K562 (cell line): ENCODE measurements at regions not wholly inside any gene's neighbourhood (a gene's known extent, or its start where the extent isn't known, plus 50 kb on each side); places are given as distances from the start of the nearest gene placed in this dataset.

Source experiments
- ATAC-seq: fragments of 200-7000 bp; cut with Tn5 transposase; 3 replicates; pipeline ENCODE4 v1.9.1; 2020; ENCODE audit warnings: moderate library complexity
- BruUV-seq: library from RNA; stranded (reverse); fragments of 400-500 nt; replicated peaks from 2 replicates; lab custom pipeline; 2021; lab: Mats Ljungman, UMichigan
- CTCF ChIA-PET: fragments of 300-600 bp; formaldehyde crosslinking; extraction: SDS; loops from one replicate; lab custom pipeline; 2021; ENCODE audit warnings: low intra/inter-chr PET ratio; lab: Yijun Ruan, JAX
- POLR2A ChIA-PET: fragments of 300-600, 350-650 bp; sonication (Branson Sonifier 250); formaldehyde crosslinking; extraction: SDS; loops from one replicate; lab custom pipeline; 2021; ENCODE audit warnings: antibody characterized with exemption, inconsistent platforms; lab: Yijun Ruan, JAX
- DNase-seq, 4 experiments: peaks; one replicate each; pipeline versions ENCODE4 v3.0.0 to v3.0.0-alpha.2; 2011 to 2018; ENCODE audit warnings: low spot score in 3 of 4, mixed read lengths in 3 of 4; ENCODE audit errors: extremely low read depth in 1 of 4
- FAIRE-seq: peaks from 2 replicates; lab custom pipeline; 2011; peaks lifted over from hg19 to GRCh38; lab: Jason Lieb, UNC
- H2AFZ ChIP-seq: 2 replicates; pipeline ENCODE4 v1.6.0; 2011; ENCODE audit warnings: low read depth, low read length, control low read depth, inconsistent platforms
- H3K27ac ChIP-seq: fragments of 200-600 bp; 3 replicates; pipeline ENCODE4 v1.8.0; 2011; ENCODE audit warnings: low read depth, mild to moderate bottlenecking, control low read depth, inconsistent platforms, low read length, moderate library complexity, mixed read lengths; ENCODE audit errors: extremely low read depth
- H3K27me3 ChIP-seq, 2 experiments: fragments of 300-600 bp in 1 of 2; 2 replicates in 1 of 2; 3 replicates in 1 of 2; pipeline versions ENCODE4 v1.6.0 to v1.8.0; 2011; ENCODE audit warnings: inconsistent platforms in 2 of 2, low read length in 2 of 2, mild to moderate bottlenecking in 1 of 2, mixed read lengths in 1 of 2, moderate library complexity in 1 of 2; ENCODE audit not compliant: control insufficient read depth in 2 of 2, insufficient read depth in 2 of 2
- H3K36me3 ChIP-seq: fragments of 300-600 bp; 3 replicates; pipeline ENCODE4 v1.8.0; 2011; ENCODE audit warnings: mild to moderate bottlenecking, low read length, inconsistent platforms; ENCODE audit not compliant: control insufficient read depth, insufficient read depth
- H3K4me1 ChIP-seq, 2 experiments: fragments of 200-600 bp in 1 of 2; replicated peaks in 1 of 2; 2 replicates in 1 of 2; 3 replicates in 1 of 2; pipeline versions ENCODE4 v1.5.1 to v1.8.0; 2011; ENCODE audit warnings: inconsistent platforms in 2 of 2, low read length in 2 of 2, mild to moderate bottlenecking in 1 of 2, mixed read lengths in 1 of 2, moderate library complexity in 1 of 2; ENCODE audit not compliant: control insufficient read depth in 2 of 2, insufficient read depth in 2 of 2
- H3K4me2 ChIP-seq: 2 replicates; pipeline ENCODE4 v1.6.1; 2011; ENCODE audit warnings: low read length, control low read depth, inconsistent platforms, mixed read lengths; ENCODE audit not compliant: insufficient read depth
- H3K4me3 ChIP-seq: fragments of 200-600 bp; sonication (generic), shearing (Covaris generic); 2 replicates; pipeline ENCODE4 v1.5.1; 2016; ENCODE audit warnings: control low read depth, inconsistent platforms
- H3K79me2 ChIP-seq: fragments of 200-600 bp; 3 replicates; pipeline ENCODE4 v1.8.0; 2011; ENCODE audit warnings: low read length, inconsistent platforms; ENCODE audit not compliant: control insufficient read depth, insufficient read depth
- H3K9ac ChIP-seq, 2 experiments: 2 replicates each; pipeline versions ENCODE4 v1.6.0 to v1.6.1; 2011; ENCODE audit warnings: low read depth in 2 of 2, low read length in 2 of 2, control low read depth in 1 of 2, inconsistent platforms in 1 of 2, mild to moderate bottlenecking in 1 of 2, mixed read lengths in 1 of 2; ENCODE audit not compliant: insufficient read depth in 1 of 2
- H3K9me1 ChIP-seq: one replicate; pipeline ENCODE4 v1.6.0; 2011; ENCODE audit warnings: inconsistent platforms, mild to moderate bottlenecking, low read length, moderate library complexity; ENCODE audit not compliant: control insufficient read depth, insufficient read depth
- H3K9me3 ChIP-seq: replicated peaks from 2 replicates; pipeline ENCODE4 v1.5.1; 2011; ENCODE audit warnings: low read depth, low read length, inconsistent platforms; ENCODE audit not compliant: control insufficient read depth, insufficient read depth
- H4K20me1 ChIP-seq: replicated peaks from 2 replicates; pipeline ENCODE4 v1.6.1; 2011; ENCODE audit warnings: low read length, inconsistent platforms, mixed read lengths; ENCODE audit not compliant: control insufficient read depth, insufficient read depth
- KDM4B ChIP-seq, 2 experiments: fragments of 450-650 bp in 1 of 2; sonication (generic) in 1 of 2; IDR thresholded peaks; 2 replicates each; pipeline ENCODE4 v1.6.1; 2016 to 2017; ENCODE audit warnings: borderline replicate concordance in 2 of 2, antibody characterized with exemption in 1 of 2, low read depth in 1 of 2, mild to moderate bottlenecking in 1 of 2
- KLF1 ChIP-seq: fragments of 450-650 bp; IDR thresholded peaks from 2 replicates; pipeline ENCODE4 v1.6.1; 2016; ENCODE audit warnings: missing genetic modification characterization, missing compliant biosample characterization
- MBD2 ChIP-seq: sonication (generic); IDR thresholded peaks from 2 replicates; pipeline ENCODE4 v1.6.1; 2016; ENCODE audit warnings: low read depth, borderline replicate concordance
- POLR3A ChIP-seq: IDR thresholded peaks from 2 replicates; pipeline ENCODE4 v1.6.1; 2011; ENCODE audit warnings: borderline replicate concordance, mild to moderate bottlenecking, moderate library complexity; ENCODE audit not compliant: insufficient read length, insufficient read depth; ENCODE audit errors: extremely low read depth
- SMAD1 ChIP-seq: fragments of 150-350 bp; IDR thresholded peaks from 2 replicates; pipeline ENCODE4 v1.6.1; 2014; ENCODE audit warnings: low read length, low read depth; ENCODE audit not compliant: partially characterized antibody
- ZEB2 ChIP-seq: fragments of 450-650 bp; IDR thresholded peaks from 2 replicates; pipeline ENCODE4 v1.6.1; 2016
- WGBS: fragments of 100-300 bp; shearing (Covaris generic); methylation state at CpG from one replicate; pipeline ENCODE4 v1.1.6; 2016; ENCODE audit warnings: low coverage, mixed read lengths; ENCODE audit not compliant: insufficient coverage; ENCODE audit errors: missing lambda C conversion rate; 5-methylcytosine and 5-hydroxymethylcytosine counted together
- in situ Hi-C: fragments of 300-500 bp; cut with MboI; formaldehyde crosslinking; loops from 4 replicates; pipeline ENCODE4 v1.15.0; 2018; ENCODE audit warnings: inconsistent platforms, mixed read lengths
- intact Hi-C: fragments of 100-400 bp; cut with micrococcal nuclease; formaldehyde crosslinking; loops from 2 replicates; pipeline ENCODE4 v1.14.2; 2022
- TF ChIP-seq, protein P1 (sequence below), 3 experiments: fragments of 200-800 bp in 1 of 3; sonication (Bioruptor generic) in 1 of 3; sonication (generic) in 1 of 3; formaldehyde crosslinking in 1 of 3; IDR thresholded peaks; 2 replicates each; pipeline versions ENCODE4 v1.6.1 to v1.8.0; 2016 to 2022; ENCODE audit warnings: mild to moderate bottlenecking in 2 of 3, missing compliant biosample characterization in 2 of 3, missing genetic modification characterization in 2 of 3, missing genetic modification reagents in 1 of 3
- TF ChIP-seq, protein P2 (sequence below): fragments of 250-450 bp; sonication (Bioruptor Pico); IDR thresholded peaks from 2 replicates; pipeline ENCODE4 v1.4.0; 2020; ENCODE audit warnings: mild to moderate bottlenecking, moderate library complexity
- TF ChIP-seq, protein P3 (sequence below): fragments of 450-650 bp; IDR thresholded peaks from 2 replicates; pipeline ENCODE4 v1.6.1; 2016; ENCODE audit warnings: low read depth

DNA sequence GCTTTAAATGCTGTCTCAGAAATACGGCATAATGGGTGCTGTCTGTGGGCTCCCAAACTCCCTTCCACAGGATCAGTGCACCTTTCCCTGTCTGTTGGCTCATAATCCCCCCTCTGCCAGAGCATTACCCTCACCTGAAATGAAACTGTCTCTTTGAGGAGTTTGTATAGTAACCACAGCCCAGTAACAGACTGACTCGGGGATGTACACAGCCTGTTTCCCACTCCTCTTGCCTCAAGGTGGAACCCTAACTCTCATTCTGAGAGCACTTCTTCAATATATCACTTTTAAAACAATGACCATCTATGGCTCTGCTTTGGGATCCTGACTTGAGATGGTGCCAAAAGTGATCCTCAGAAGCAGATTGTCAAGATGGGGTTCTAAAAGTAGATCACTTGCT is 332.5 kb downstream of the AMY1C start:
- TF ChIP-seq KDM4B (IDR thresholded peaks at IDR 0.05; ENCODE audit: borderline replicate concordance in 2 of 2, low read depth in 1 of 2): no peak
- TF ChIP-seq KLF1 (tag): no peak
- TF ChIP-seq, protein P1, sequence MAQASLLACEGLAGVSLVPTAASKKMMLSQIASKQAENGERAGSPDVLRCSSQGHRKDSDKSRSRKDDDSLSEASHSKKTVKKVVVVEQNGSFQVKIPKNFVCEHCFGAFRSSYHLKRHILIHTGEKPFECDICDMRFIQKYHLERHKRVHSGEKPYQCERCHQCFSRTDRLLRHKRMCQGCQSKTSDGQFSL (CRISPR knock-in tag; IDR thresholded peaks at IDR 0.05): no peak
- TF ChIP-seq, protein P1 (tag; IDR thresholded peaks at IDR 0.05): no peak
- TF ChIP-seq MBD2: no peak
- TF ChIP-seq, protein P2, sequence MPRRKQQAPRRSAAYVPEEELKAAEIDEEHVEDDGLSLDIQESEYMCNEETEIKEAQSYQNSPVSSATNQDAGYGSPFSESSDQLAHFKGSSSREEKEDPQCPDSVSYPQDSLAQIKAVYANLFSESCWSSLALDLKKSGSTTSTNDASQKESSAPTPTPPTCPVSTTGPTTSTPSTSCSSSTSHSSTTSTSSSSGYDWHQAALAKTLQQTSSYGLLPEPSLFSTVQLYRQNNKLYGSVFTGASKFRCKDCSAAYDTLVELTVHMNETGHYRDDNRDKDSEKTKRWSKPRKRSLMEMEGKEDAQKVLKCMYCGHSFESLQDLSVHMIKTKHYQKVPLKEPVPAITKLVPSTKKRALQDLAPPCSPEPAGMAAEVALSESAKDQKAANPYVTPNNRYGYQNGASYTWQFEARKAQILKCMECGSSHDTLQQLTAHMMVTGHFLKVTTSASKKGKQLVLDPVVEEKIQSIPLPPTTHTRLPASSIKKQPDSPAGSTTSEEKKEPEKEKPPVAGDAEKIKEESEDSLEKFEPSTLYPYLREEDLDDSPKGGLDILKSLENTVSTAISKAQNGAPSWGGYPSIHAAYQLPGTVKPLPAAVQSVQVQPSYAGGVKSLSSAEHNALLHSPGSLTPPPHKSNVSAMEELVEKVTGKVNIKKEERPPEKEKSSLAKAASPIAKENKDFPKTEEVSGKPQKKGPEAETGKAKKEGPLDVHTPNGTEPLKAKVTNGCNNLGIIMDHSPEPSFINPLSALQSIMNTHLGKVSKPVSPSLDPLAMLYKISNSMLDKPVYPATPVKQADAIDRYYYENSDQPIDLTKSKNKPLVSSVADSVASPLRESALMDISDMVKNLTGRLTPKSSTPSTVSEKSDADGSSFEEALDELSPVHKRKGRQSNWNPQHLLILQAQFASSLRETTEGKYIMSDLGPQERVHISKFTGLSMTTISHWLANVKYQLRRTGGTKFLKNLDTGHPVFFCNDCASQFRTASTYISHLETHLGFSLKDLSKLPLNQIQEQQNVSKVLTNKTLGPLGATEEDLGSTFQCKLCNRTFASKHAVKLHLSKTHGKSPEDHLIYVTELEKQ (CRISPR knock-in tag): no peak
- TF ChIP-seq, protein P3, sequence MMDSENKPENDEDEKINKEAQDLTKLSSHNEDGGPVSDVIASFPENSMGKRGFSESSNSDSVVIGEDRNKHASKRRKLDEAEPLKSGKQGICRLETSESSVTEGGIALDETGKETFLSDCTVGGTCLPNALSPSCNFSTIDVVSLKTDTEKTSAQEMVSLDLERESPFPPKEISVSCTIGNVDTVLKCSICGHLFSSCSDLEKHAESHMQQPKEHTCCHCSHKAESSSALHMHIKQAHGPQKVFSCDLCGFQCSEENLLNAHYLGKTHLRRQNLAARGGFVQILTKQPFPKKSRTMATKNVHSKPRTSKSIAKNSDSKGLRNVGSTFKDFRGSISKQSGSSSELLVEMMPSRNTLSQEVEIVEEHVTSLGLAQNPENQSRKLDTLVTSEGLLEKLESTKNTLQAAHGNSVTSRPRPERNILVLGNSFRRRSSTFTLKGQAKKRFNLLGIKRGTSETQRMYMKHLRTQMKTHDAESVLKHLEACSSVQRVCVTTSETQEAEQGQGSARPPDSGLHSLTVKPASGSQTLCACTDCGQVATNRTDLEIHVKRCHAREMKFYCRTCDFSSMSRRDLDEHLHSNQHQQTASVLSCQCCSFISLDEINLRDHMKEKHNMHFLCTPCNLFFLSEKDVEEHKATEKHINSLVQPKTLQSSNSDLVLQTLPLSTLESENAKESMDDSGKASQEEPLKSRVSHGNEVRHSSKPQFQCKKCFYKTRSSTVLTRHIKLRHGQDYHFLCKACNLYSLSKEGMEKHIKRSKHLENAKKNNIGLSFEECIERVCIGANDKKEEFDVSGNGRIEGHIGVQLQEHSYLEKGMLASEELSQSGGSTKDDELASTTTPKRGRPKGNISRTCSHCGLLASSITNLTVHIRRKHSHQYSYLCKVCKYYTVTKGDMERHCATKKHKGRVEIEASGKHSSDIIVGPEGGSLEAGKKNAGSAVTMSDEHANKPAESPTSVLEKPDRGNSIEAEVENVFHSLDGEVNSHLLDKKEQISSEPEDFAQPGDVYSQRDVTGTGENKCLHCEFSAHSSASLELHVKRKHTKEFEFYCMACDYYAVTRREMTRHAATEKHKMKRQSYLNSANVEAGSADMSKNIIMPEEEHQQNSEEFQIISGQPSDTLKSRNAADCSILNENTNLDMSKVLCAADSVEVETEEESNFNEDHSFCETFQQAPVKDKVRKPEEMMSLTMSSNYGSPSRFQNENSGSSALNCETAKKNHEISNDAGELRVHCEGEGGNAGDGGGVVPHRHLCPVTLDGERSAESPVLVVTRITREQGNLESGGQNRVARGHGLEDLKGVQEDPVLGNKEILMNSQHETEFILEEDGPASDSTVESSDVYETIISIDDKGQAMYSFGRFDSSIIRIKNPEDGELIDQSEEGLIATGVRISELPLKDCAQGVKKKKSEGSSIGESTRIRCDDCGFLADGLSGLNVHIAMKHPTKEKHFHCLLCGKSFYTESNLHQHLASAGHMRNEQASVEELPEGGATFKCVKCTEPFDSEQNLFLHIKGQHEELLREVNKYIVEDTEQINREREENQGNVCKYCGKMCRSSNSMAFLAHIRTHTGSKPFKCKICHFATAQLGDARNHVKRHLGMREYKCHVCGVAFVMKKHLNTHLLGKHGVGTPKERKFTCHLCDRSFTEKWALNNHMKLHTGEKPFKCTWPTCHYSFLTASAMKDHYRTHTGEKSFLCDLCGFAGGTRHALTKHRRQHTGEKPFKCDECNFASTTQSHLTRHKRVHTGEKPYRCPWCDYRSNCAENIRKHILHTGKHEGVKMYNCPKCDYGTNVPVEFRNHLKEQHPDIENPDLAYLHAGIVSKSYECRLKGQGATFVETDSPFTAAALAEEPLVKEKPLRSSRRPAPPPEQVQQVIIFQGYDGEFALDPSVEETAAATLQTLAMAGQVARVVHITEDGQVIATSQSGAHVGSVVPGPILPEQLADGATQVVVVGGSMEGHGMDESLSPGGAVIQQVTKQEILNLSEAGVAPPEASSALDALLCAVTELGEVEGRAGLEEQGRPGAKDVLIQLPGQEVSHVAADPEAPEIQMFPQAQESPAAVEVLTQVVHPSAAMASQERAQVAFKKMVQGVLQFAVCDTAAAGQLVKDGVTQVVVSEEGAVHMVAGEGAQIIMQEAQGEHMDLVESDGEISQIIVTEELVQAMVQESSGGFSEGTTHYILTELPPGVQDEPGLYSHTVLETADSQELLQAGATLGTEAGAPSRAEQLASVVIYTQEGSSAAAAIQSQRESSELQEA: no peak
- TF ChIP-seq SMAD1: no peak
- TF ChIP-seq POLR3A: no peak
- no peak for TF ChIP-seq ZEB2
- Histone ChIP-seq H3K79me2 (no peaks in the 10 kb centered on the region), H3K4me1 (no peaks in the 10 kb centered on the region), H3K9me3 (no peaks in the 10 kb centered on the region), H3K4me2 (no peak overlapping the region), H2AFZ (no peak overlapping the region), H3K9me1 (no peaks in the 10 kb centered on the region), H3K27ac (no peak overlapping the region), H4K20me1 (no peaks in the 10 kb centered on the region), H3K9ac (no peak overlapping the region), H3K36me3 (no peaks in the 10 kb centered on the region), H3K27me3 (no peaks in the 10 kb centered on the region), H3K4me3 (no peak overlapping the region)
- 0% methylated on average over 2 of the region's 2 CpGs for WGBS
- DNase-seq: no peak
- intact Hi-C loops (no loop called here), in situ Hi-C loops (no loop called here)
- ATAC-seq: no peak
- POLR2A ChIA-PET: no interaction called here
- CTCF ChIA-PET: no interaction called here
- no TSS peak for BruUV-seq
- FAIRE-seq: no peak
